NCI-H187 treated with DMSO at 0.1 percent for 48 hours (cell line): ENCODE measurements at regions not wholly inside any gene's neighbourhood (a gene's known extent, or its start where the extent isn't known, plus 50 kb on each side); places are given as distances from the start of the nearest gene placed in this dataset.
"Not testable (repeated sequence)": the region's sequence is repeated elsewhere in the genome, so short reads cannot be mapped to it uniquely, and the experiment has no call there.

Experiments used
- DNase-seq: peaks from one replicate; lab custom pipeline; 2025; lab: John Stamatoyannopoulos, UW

DNA sequence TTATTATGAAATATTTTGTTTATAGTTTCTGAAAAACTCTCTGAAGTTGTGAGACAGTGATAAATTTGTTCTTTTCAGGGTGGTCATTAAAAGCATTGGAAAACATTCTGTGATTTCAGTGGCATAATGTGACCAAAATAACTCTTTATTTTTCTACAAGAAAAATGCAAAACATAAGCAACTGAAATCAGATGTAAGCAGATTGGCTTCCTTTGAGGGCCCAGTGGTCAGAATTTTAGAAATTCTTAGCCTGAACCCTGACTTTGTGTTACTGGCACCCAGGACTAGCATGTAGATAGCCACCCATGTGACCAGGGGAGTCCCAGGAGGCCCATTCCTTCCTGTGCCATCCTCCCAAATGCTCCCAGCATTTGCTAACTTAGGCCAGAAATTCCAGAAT, 145.6 kb upstream of the SLC38A2 start:
- no peak for DNase-seq

DNA sequence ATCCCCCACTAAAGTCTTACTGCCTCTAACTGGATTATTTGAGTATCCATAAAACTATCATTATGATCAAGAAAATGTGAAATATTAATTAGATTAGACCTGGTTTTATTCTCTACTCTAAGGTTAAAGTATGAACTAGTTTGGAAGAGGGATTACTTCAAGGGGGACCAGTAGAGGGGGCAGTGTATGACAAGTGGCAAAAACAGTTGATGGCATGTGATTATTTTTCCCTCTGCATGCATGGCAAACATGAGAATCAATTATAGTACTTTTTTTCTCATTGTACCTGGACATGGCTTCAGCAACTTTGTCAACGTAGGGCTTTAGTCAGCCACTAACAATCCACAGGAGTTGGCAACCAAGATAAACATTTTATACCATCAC, 145.0 kb upstream of the SLC38A2 start:
- no peak for DNase-seq

DNA sequence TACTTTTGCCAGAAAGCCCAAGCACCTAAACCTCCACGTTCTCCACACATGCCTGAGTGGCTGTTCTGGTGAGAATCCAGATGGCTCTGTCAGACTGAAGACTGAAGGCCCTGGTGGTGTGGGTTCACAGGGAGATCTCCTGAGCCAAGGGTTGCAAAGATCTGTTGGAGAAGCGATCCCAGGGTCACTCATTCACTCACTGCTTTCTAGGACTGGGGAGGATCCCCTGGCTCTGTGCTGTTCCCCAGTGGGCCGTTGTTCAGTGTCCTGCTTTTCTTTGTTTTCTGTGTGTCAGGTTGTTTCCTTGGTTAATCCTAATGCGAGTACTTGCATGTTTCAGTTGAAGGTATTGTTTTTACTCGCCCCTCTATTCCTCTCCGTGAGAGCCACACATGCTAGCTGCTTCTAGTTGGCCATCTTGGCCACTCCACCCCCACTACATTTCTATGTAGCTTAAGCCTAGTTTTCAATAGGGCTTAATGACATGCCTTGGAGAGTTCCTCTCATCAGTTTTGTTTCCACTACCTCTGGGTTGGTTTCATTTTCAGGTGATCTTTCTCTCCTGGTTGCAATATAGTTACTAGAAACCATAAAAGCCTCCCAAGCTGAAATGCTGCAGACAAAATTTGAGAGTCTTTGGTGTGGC, 144.5 kb upstream of the SLC38A2 start:
- DNase-seq: no peak

DNA sequence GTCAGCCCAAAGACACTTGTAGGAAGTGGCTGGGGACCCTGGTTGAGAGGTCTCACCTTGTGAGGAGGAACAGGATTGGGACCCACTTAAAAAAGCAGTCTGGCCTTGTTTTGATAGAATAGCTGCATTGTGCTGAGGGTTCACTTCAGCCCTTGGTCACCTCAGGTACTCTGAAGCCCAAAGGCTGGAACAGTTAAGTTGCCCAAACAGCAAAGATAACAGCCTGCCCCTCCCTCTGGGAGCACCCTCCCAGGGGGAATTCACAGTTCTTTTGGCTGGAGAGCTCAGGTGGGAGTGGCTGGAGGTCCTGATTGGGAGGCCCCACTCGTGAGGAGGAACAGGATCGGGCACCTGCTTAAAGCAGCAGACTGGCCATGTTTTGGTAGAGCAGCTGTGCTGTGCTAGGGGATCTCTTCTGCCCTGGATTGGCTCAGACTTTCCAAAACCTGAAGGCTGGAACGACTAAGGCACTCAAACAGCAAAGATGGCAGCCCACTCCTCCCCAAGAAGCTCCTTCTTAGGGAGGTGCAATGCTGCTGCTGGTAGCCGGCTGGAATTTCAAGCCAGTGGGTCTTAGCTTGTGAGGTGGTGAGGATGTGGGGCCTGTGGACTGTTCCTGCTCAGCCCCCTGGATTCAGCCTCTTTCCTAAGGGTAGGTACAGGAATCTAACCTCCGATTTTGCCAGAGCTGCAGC, 143.8 kb upstream of the SLC38A2 start:
- no peak for DNase-seq

DNA sequence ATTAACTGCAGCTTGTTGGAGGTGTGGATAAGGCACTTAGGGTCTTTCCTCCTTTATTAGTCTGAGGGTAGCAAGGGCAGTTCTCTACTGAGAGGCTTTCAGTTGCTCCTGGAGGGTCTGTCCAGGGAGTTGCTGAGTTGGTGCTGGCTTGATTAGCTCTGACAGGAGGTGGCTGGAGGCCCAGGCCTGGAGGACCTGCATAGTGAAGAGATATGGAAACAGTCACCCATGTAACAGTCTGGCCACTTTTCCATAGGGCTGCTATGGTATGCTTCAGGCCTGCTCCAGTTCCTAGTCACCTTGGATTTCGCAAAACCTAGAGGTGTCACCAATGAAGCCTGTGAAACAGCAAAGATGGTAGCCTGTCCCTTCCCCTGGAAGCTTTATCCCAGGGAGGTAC, 143.3 kb upstream of the SLC38A2 start:
- no peak for DNase-seq

DNA sequence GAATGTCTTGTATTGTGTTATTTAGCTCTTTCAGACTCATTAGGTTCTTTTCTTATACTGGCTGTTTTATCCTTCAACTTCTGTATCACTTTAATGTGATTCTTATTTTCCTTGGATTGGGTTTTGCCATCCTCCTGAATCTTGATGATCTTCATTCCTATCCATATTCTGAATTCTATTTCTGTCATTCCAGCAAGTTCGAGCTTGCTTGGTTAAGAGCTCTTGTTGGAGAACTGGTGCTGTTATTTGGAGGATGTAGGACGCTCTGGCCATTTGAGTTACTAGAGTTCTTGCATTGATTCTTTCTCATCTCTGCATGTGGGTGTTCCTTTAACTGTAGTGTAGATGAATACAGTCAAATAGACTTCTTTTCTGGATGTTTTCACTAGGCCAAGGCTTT, 142.3 kb upstream of the SLC38A2 start:
- no peak for DNase-seq

DNA sequence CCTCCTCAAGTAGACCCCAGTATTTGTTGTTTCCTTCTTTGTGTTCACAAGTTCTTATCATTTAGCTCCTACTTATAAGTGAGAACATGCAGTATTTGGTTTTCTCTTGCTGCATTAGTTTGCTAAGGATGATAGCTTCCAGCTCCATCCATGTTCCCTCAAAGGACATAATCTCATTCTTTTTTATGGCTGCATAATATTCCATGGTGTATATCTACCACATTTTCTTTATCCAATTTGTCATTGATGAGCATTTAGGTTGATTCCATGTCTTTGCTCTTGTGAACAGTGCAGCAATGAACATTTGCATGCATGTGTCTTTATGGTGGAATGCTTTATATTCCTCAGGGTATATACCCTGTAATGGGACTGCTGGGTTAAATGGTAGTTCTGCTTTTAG, 137.7 kb upstream of the SLC38A2 start:
- DNase-seq: not testable (repeated sequence)

DNA sequence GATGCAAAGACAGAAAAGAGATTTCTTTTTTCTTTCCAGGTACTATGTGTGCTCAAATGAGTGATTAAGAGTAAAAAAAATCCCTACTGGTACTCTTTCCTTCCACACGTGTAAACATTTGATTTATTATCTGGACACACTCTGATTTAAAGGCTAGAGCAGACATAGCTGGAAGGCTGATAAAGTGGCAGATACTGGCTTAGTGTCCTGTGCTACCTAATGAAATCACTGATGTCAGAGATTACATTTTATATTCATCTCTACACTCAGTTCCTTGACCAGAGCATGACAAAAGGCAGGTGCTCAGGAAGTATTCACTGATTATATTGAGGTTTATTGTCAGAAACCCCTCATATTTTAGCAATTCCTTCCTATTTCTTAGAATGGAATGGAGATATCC, 136.6 kb upstream of the SLC38A2 start:
- DNase-seq: no peak

DNA sequence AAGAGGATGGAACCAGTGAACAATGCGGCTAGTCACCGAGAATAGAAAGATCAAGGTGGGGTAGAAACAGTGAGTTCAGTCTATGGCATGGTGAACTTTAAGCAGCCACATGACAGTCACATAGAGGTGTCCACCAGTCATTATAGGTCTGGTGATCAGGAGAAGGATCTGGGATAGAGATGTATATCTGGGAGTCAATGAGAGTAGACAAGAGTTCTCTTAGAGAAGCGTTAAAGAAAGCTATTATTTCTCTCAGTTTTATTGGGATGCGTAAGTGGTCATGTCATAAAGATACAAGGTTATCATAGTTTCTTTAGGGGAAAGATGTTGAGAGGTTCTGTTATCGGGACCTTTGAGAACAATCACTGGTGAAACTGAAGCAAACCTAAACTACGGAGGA, 136.1 kb upstream of the SLC38A2 start:
- DNase-seq: no peak

DNA sequence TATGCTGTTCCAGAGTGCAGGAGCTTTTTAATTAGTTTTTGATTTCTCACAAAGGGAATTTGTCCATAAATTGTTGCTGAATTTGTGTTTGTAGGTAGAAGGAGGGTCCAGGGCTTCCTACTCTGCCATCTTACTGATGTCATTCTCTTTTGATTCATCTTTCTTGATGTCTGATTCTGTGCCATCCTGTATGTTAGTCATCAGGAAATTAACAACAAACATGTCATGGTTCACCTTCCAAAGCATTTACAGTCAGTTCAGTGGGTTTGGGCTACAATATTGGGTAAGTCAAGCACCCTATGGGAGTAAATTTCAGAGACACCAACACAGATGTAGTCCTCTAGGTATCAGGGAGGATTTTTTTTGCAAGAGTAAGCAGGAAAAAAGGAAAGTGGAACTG, 135.2 kb upstream of the SLC38A2 start:
- DNase-seq: no peak

DNA sequence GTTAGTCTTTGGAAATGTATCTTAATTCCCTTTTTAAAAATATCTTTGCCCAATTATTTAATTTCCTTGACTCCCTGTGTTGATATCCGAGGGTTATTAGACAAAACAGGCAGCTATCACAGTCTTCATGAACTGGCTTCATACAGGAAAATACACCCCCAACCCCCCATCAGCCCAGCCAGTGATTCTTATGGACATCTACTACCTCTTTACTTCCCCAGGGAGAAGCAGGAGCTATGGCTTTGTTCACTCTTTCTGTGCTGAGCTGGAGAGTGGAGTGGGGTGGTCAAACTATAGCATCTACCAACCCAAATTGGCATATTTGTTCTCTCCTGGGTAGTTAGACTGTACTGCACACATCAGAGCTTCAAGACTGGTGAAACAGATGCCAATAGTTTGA, 134.4 kb upstream of the SLC38A2 start:
- no peak for DNase-seq

DNA sequence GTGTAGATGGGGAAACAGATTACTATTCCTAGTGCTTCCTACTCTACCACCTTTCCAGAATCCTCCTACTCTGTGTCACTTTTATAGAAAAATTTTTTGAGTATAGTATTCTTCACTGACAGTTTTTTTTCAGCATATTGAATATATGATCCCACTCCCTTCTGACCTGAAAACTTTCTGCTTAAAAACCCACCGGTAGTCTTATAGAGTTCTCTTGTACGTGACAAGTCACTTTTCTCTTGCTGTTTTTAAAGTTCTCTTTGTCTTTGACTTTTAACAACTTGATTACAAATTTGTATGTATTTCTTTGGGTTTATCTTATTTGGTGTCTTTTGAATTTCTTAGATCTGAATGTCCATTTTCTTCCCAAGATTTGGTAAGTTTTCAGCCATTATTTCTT, 133.6 kb upstream of the SLC38A2 start:
- no peak for DNase-seq

DNA sequence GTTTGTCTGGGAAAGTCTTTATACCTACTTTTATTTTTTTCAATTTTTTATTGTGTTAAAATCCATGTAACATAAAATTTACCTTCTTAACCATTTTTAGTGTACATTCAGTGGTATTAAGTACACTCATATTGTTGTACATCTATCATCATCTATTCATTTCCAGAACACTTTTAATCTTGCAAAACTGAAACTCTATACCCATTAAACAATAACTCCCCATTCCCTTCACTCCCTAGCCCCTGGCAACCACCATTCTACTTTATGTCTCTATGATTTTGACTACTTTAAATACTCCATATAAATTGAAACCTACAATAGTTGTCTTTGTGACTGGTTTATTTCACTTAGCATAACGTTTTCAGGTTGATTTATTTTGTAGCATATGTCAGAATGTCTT, 131.9 kb upstream of the SLC38A2 start:
- no peak for DNase-seq

DNA sequence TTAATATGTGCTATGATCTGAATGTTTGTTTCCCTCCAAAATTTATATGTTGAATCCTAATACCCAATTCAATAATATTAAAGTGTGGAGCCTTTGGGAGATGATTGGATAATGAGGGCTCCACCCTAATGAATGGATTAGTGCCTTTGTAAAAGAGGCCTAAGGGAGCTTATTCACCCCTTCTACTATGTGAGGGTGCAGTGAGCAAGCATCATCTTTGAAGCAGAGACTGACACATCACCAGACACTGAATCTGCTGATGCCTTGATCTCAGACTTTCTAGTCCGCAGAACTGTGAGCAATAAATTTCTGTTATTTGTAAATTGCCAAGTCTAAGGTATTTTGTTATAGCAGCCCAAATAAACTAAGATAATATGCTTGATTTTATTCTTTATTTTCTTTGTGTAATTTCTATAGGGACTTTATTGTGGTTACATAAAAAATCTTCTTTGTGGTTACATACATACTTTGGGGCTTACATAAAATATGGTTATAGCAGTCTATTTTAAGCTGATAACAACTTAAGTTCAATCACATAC, 131.1 kb upstream of the SLC38A2 start:
- no peak for DNase-seq

DNA sequence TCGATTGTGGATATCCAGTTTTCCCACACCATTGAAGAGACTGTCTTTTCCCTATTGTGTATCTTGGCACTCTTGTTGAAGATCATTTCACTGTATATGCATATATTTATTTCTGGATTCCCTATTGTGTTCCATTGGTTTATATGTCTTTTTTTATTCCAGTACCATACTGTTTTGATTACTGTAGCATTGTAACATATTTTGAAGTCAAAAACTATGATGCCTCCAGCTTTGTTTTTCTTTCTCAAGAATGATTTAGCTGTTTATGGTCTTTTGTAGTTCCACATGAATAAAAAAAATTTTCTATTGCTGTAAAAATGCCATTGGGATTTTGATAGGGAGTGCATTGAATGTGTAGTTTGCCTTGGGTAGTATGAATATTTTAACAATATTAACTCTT, 128.1 kb upstream of the SLC38A2 start:
- no peak for DNase-seq

DNA sequence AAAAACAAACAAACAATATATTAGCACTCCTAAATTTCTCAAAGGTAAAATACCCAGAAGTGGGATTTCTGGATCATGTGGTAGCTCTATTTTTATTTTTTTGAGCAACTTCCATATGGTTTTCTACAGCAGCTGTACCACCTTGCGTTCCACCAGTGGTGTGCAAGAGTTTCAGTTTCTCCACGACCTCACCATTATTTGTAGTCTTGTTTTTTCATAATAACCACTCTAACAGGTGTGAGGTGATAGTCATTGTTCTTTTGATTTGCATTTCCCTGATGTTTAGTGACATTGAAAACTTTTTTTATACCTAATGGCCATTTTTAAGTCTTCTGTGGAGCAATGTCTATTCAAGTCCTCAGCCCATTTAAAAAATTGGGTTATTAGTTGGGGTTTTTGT, 127.3 kb upstream of the SLC38A2 start:
- DNase-seq: no peak

DNA sequence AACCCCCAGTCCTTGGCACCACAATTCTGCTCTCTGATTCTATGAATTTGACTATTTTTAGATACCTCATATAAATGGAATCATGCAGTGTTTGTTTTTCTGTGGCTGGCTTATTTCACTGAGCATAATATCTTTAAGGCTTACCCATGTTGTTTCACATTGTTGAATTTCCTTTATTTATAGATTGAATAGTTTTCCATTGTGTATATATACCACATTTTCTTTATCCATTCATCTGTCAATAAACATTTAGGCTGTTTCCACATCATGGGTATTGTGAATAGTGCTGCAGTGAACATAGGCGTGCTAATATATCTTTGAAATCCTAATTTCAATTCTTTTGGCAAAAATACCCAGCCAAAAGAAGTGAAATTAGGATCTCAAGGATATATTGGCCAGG, 126.7 kb upstream of the SLC38A2 start:
- DNase-seq: no peak

DNA sequence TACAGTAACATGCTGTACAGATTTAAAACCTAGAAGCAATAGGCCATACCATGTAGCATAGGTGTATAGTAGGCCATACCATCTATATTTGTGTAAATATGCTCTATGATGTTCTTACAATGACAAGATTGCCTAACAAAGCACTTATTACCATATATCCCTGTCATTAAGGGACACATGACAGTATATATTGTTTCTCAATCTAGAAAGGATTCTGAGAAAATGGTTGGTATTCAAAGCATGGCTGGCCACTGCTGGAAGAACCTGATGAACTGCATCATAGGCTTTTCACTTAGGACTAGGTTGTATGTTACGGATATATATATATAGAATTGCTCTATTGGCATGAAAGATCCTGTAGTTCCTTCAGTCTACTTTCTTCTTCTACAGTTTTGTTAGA, 125.2 kb upstream of the SLC38A2 start:
- DNase-seq: no peak

DNA sequence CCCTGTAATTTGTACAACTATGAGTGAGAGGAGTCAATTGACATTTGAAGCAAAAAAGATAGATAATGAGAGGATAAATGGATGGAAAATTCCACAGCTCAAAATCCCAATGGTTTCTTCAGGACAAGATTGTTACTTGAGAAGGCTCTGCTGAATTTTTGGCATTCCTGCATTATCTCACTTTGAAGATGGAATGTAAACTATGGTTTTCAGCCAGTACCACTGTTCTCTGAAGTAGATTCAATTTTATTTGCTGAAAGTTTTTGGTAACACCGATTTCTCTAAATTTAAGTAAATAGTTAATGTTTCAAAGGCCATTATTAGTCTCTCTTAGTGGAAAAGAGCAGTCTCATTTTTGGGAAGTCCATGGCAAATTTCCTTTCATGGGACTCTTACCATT, 121.9 kb upstream of the SLC38A2 start:
- DNase-seq: no peak

DNA sequence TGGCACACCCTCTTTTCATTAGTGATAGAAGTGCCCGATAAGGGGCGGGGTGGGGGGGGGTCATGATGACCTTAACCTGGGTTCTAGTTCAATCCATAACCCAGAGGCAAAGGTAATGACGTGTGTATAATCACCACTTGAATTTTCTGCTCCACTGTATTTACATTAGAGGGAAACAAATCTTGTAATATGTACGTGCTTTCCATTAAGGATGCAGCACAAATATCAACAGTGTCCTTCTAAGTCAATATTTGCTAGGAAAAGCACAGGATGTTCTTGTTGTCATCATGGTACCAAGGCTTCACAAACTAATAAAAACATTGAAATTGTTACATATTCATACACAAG, 121.2 kb upstream of the SLC38A2 start:
- DNase-seq: no peak

DNA sequence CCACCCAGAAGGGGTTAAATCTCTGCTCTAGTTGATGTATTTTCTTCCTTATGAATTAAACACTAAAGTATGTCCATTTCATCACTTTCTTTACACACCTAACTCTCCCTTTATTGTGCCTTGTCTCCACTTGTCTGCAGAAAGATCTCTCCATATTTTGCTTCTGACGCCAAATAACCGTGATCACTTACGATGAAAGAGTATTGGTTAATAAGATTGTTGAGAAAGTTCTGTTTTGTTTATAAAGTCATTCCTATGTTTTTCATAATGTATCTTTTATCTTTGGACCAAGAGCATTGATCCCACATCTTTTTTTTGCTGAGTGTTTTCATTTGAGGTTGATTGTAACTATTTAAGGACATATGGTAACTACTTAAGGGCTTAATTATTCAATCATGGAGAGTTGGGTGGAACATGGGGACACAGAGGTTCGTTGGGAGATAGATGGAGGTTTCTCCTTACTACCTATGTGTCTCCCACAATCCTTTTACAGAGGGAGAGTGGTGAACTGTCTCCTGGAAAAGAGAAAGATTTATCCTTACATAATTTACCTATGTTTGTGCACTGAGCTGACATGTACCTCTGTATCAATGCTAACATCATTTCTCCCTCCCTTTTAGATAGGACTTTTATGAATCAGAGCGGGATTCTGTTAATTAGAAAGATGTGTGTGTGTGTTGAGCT, 120.7 kb upstream of the SLC38A2 start:
- no peak for DNase-seq

DNA sequence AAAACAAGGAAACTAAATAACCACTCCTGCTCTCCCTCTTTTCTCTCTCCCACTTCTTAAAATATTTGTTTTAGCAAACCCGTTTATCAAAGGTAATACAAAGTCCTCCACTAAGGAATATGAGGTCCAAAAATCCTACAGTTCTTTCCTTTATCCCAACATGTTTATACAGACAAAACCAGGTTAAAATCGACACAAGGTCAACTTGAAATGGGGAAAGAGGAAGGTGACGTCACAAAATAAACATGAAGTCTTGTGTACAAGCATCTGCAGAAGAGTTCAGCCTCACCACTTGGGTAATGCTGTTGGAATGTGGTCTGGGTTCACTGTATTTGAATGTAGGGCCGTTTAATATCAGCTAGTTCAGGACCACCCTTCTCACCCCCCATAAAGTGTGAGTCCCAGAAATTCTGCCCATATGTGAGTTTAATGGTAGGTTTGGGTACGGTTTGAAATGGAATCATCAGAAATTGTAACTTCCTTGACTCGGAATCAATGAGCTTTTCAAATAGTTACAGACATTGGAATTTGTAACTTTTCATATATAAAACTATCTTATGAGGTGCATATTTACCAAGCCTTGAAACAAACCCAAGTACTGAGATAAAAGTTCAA, 120.0 kb upstream of the SLC38A2 start:
- no peak for DNase-seq

DNA sequence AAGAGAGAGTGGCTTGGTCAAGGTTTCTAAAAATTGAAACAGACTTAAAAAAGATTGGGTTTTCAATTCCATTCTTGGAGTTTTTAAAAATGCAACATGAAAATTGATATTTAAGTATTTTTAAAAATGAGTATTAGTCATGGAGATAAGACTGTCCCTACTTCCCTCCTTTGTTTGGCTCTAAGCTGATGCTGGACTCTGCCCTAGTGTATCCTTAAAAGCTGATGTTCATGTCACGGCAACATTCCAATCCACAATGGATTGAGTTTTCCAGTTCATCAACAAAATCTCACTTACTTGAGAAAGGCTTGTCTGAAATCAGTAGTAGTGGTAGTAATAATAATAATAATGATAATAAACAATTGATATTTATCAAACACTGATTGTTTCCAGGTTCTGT, 119.0 kb upstream of the SLC38A2 start:
- no peak for DNase-seq
